ENCODE measurements at regions not wholly inside any gene's neighbourhood (a gene's known extent, or its start where the extent isn't known, plus 50 kb on each side); places are given as distances from the start of the nearest gene placed in this dataset.

GRCh38 chr16:62386411-62386810 lies 350.2 kb upstream of the CDH8 start:
- TF ChIP-seq, protein P1, sequence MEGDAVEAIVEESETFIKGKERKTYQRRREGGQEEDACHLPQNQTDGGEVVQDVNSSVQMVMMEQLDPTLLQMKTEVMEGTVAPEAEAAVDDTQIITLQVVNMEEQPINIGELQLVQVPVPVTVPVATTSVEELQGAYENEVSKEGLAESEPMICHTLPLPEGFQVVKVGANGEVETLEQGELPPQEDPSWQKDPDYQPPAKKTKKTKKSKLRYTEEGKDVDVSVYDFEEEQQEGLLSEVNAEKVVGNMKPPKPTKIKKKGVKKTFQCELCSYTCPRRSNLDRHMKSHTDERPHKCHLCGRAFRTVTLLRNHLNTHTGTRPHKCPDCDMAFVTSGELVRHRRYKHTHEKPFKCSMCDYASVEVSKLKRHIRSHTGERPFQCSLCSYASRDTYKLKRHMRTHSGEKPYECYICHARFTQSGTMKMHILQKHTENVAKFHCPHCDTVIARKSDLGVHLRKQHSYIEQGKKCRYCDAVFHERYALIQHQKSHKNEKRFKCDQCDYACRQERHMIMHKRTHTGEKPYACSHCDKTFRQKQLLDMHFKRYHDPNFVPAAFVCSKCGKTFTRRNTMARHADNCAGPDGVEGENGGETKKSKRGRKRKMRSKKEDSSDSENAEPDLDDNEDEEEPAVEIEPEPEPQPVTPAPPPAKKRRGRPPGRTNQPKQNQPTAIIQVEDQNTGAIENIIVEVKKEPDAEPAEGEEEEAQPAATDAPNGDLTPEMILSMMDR (conservative IDR thresholded peaks at IDR 0.05), result no peak
- TF ChIP-seq ZFX (IDR thresholded peaks at IDR 0.05), result no peak

Data from C4-2B (cell line).